NCI-H345 (cell line): ENCODE measurements at regions not wholly inside any gene's neighbourhood (a gene's known extent, or its start where the extent isn't known, plus 50 kb on each side); places are given as distances from the start of the nearest gene placed in this dataset.

ENCODE experiments used
- DNase-seq: peaks from one replicate; lab custom pipeline; 2025; lab: John Stamatoyannopoulos, UW

DNA sequence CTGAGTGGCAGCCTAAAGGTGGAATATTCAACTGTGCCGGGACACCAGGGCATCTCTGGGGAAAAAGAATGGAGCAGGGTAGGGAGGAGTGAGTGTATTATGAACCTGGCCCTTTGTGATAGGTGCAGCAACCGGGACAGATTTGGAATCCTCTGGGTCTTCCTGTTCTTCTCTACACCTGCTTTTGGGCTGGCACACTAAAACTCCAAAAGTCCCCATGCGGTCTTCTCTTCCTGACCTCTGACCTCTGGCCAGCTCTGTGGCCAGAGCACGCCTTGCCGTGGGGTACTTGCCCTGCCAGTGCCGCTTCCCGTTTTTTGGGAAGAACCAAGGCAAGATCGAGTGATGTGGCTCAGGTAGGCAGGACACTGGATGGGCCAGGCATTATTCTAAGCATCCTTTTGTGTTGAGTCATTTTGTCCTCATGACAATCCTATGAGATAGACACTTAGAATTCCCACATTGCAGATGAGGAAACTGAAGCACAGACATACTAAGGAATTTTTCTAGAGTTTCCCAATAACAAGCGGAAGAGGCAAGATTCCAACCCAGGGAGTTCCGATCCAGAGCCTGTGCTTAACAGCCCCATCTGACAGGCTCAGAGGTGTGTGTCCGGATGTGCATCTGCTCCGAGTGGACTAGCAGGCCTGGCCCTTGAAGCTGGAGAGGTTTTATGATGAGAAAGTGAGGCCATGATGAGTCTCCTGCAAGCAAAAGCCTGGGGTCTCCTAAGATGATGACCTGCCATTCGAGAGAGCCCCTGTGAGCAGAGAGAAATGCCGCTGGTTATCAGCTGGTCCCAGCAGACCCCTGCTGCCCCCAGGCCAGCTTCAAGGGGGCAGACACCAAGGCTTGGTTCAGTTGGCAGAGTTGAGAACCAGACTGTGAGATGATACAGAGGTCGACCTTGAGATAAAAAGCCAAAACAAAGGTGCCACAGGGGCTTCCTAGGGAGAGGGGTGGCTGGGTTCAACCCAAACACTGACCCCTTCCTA is 67.9 kb upstream of the ESRRB start:
- no peak for DNase-seq

DNA sequence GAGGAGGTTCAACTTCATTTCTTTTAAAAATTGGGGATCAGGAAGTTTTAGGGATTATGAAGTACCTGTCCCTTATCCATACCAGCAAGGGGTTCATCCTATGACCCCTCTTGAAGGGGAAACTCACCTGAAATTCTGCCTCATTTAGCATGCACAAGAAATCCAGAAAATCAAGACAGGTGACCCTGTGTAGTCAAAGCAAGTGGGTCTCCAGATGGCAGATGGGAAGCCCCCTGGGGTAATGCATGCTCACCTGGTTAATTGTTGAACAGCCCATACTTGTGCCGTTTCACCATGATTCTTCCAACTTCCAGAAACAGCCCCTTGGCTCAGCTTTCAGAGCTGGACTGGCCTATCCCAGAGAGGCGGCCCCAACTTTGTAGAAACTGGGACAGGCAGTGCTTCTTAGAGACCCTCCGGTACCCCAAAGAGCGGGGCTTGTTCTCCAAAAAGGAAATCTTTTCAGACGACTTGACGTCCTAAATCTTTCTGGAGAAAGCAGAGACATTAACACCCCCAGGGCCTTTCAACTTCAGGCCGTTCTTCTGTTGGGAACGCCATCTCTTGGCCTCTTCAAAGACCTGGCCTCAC is 66.3 kb upstream of the ESRRB start:
- DNase-seq: no peak

- DNase-seq: no peak
Observed at GRCh38 chr14:76311079-76311758, 64.7 kb upstream of the ESRRB start.

DNA sequence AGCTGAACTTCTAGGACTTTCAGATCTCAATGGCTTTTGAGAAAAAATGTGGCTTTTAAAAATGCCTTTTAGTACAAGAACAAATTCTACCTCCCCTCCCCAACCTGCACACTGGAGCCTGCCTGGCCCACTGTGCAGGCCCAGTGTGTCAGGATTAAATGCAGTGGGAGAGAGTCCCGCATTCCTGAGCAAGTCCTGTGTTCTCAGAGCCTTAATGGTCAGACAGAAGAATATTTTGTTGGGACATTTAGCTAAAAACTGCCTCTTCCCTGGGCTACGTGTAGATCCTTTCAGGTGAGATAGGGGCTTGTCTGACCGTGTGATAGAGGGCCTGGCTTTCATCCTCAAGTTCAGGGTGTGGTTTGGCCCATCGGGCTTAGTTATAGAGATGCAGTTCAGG is 63.1 kb upstream of the ESRRB start:
- no peak for DNase-seq

DNA sequence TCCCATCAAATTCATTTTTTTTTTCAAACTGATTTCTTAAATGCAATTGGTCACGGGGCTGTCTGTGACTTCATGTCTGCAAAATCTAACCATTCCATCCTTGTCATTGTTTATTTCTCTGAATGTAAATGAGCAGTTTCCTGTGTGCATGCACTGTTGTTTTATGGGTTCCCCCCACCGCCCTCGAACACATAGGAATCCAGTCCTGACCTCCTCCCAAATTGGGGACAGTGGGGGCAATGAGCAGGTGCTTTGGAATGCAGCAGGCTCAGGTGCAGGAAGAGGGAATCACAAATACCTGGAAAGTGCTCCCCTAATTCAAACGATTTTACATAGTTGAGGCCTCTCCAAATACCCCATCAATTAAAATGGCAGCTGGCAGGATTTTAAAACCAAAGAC is 62.6 kb upstream of the ESRRB start:
- DNase-seq: no peak

DNA sequence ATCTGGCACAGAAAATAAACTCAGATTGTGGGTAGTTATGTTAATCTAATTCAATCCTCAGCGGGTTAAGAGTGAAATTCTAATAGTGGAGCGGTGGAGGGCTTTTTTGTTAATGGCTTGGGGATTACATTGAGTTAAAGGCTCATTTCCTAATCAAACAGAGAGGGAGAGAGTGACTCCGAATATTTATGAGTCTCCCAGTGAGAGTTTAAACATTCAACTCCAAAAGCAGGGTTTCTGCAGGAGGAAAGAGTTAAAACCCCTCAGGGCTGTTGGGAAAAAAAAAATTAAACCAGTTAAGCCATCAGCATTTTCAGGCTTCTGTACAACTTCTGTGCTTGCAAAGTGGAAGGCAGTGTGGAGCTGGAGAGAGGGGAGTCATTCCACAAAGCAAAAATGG is 62.1 kb upstream of the ESRRB start:
- DNase-seq: peak; percentile 23

DNA sequence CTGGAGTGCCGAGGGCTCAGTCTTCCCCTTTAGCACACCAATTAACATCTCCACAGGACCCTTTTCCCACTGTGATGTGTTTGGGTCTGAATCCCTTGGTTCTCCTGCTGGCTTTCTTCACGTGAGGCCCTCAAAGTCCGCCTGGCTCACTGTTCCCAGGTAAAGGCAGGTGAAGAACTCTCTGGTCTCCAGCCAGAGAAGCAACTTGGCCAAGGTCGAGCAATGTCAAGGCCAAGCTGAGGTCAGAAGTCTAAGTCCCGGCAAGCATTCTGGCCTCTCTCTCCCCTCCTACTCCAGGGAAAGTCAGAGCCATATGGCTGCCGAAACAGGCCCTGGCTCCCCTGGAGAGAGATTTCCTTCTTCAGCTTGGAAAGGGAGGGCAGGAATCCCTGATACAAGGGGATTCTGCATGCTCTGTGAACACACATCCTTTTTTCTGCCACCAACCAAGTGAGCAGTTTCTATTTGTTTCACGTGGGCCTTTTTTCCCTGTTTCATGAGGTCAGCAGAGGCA is 61.4 kb upstream of the ESRRB start:
- no peak for DNase-seq

GRCh38 chr14:76320486-76320885 is 55.5 kb upstream of the ESRRB start:
- DNase-seq: no peak

DNA sequence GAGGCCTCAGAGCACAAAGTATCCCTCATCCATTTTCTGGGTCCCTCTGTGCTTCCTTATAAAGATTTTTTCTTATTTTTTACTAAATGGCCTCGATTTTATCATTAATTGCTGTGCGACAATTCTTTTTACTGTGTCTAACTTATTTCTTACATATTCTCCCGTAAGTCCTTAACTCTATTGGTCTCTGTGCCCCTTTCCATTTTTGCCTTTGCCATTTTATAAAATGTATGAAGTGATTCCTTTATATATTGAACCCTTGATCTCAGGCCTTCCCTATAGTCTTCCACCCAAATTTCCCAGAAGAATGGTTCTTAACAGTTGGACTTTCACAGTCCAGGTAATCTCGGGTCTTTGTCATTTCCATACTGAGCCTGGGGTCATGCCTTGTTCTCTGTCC is 55.0 kb upstream of the ESRRB start:
- DNase-seq: no peak

GRCh38 chr14:76322594-76323220 is 53.2 kb upstream of the ESRRB start:
- DNase-seq: no peak

- DNase-seq: no peak
Observed at GRCh38 chr14:76323331-76324050, 52.4 kb upstream of the ESRRB start.

DNA sequence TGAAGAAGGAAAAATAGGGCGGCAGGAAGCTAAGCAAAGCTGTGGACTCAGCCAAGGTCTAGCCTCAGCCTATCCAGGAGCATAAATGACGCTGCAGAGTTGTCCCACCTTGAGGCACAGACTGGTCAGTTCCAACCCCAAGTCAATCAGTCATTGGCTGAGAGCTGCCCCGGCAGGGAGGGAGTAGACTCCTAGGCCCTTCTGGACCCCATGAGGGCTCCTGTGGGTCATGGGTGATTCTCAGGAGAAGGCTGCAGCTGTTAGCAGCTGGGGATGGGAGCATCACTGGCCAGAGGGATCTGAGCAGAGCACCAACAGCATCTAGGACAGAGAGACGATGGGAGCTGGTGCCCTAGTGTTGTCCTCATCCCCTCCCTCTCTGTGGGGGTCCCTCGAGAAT is 51.8 kb upstream of the ESRRB start:
- DNase-seq: no peak
